Fibroblast of mammary gland (primary cell): ENCODE measurements at regions not wholly inside any gene's neighbourhood (a gene's known extent, or its start where the extent isn't known, plus 50 kb on each side); places are given as distances from the start of the nearest gene placed in this dataset.
"Not testable (repeated sequence)": the region's sequence is repeated elsewhere in the genome, so short reads cannot be mapped to it uniquely, and the experiment has no call there.

Experiments
- DNase-seq: peaks from one replicate; pipeline ENCODE4 v3.0.0-alpha.2; 2010; ENCODE audit warnings: low read depth
- H3K4me3 ChIP-seq: 2 replicates; pipeline ENCODE4 v1.5.1; 2011; ENCODE audit warnings: low read depth, mild to moderate bottlenecking, low read length, moderate library complexity; ENCODE audit not compliant: control insufficient read depth

DNA sequence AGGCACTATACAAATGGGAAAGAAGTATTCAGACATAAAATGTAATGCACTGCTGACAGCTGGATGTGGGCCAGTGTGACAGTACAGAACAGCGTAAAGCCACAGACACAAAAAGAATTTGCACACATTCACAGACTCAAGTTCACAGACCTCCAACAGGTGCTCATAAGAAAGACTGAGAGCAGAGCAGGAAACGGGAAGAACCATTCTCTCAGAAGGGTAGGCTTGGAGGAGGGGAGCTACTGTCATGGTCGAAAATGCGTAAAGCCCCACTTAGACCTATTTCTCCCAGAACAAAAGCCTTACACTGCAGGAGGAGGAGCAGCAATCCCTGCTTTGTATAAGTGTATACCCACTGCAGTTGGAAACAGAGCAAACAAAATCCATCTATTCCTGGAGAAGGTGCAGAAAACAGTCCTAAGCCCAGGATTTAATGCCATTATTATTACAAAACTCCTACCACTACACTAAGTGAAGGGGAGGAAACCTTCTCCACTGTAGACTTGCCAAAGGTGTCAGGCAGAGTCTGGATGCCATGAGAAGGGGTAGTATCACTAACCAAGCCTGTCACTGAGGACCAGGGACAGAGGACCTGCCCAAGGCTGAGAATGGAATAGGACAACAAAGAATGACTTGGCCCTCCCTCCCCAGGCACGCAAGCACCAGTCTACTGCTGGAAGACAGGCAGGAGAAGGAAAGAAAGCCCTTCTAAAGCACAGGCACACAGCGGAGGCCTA is 103.0 kb upstream of the FAM25C start:
- DNase-seq, H3K4me3 ChIP-seq: not testable (repeated sequence)

DNA sequence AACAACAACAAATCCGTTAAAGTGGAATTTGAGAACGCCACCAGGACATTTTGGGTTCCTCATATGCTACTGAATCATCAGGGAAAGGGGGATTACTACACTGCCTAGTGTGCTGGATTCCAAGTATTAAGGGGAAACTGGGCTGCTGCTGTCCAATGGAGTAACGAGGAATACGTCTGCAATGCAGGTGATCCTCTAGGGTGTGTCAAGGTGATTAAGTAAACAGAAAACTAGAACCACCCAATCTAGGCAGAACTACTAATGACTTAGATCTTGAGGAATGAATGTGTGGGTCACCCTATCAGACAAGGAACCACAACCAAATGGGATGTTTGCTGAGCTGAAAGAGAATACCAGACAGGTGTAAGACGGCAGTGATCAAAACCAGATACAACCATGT is 99.3 kb upstream of the FAM25C start:
- H3K4me3 ChIP-seq, DNase-seq: not testable (repeated sequence)

DNA sequence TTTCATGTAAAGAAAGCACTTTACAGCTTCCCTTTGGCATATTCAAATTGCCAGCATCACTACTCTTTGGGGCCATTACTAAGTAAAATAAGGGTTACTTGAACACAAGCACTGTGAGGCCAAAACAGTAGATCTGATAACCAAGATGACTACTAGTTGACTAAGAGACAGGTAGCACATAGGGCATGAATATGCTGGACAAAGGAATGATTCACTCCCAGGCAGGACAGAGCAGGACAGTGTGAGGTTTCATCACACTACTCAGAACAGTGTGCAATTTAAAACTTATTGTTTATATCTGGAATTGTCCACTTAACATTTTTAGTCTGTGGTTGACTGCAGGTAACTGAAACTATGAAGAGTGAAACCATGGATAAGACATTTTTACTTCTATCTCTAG is 91.1 kb upstream of the FAM25C start:
- not testable (repeated sequence) for DNase-seq, H3K4me3 ChIP-seq

DNA sequence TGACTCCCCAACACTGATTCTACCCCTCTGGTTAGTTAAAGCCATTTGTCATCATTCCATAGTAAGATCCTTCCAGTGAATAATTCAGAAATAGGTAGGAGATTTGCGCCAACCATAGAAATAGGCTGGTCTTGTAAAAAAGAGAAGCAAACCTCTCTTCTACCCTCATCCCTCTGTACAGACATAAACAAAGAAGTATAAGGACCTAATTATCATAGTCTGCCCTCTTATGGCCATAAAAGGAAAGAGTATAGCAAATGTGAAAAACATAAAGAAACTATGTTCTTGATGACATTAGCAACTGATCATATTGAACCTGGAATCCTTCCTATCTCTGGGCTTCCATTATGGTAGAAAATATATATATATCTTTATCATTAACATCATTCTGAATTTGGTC is 88.5 kb upstream of the FAM25C start:
- DNase-seq = peak; percentile 5
- H3K4me3 ChIP-seq = not testable (repeated sequence)

DNA sequence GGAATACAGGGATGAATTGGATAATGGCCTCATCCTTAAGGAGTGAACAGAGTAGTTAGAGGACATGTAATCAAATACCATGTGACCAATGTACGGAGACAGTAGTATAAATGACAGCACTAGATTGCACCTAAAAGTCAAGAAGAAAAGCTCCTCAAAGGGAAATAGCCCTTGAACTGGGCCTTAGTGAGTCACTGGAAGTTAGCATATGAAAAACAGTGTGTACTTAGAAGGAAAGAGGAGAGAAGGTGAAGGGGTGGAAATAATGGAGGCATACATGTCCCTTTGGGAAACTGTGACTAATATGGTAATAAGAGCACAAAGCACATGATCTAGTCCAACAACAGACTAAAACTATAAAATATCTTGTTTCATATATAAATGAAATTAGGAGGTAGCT is 84.9 kb upstream of the FAM25C start:
- DNase-seq = not testable (repeated sequence)

DNA sequence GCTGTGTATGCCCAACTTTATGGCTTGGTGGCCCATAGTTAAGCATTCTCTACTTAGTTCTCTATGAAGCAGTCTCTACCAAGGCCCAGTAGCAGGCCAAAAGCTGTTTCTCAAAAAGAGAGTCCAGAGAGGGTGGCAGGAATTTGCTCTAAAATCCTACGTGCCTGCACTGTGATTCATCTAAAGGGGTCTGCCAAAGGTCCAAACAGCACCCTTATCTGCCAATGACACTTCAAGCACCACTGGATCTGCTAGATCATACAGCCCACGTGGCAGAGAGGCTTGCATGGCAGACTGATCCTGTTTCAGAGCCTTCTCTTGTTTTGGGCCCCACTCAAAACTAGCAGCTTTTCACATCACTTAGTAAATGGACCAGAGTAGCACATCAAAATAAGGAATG is 71.6 kb upstream of the FAM25C start:
- not testable (repeated sequence) for H3K4me3 ChIP-seq, DNase-seq

More for the DNA sequence above, 84.9 kb upstream of the FAM25C start:
- not testable (repeated sequence) for H3K4me3 ChIP-seq

DNA sequence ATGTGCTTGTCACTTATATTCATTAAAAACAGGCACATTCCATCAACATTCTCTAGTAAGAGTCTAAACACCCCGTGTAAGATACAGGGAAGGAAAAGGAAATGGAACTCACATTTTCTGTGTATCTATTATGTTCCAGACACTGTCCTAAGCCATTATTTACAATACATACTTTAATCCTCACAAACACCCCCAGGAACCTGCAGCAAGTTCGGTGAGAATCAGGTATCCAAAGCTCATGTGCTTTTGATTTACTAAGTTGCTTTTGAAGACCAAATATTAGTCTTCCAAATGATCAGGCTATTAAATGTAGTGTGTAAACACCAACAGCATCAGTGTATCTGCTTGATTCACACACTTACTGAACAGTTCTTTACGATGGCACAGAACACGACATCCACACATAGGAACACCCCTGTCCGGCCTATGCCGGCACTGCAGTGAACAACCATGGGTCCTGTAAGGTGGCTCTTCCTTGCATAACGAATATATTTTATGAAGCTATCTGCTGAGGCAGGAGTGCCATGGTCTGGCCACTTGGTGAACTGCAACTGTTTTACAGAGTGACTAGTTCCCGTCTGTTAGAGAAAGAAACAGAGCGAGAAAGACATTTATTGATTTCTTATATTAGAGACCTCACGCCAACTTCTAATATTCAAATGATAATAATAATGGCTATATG is 64.5 kb upstream of the FAM25C start:
- not testable (repeated sequence) for DNase-seq, H3K4me3 ChIP-seq

DNA sequence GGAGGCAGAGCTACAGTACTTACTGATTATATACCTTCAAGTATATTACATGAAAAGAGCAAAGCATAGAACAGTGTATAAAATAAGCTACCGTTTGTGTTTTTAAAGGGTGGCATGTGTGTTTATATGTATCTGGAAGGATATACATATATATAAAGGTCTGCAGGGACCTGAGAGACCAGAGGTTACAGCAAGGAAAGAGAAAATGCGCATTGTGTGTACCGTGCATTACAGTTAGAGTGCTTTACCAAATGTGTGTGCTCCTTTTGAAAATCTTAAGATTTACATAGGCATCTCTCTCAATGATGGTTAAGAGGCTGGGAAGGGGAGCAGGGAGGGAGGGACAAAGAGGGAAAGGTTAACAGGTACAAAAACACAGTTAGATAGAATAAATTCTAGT is 55.8 kb upstream of the FAM25C start:
- not testable (repeated sequence) for H3K4me3 ChIP-seq, DNase-seq
